Activated naive CD8-positive, alpha-beta T cell (primary cell): ENCODE measurements at regions not wholly inside any gene's neighbourhood (a gene's known extent, or its start where the extent isn't known, plus 50 kb on each side); places are given as distances from the start of the nearest gene placed in this dataset.
"Not testable (repeated sequence)": the region's sequence is repeated elsewhere in the genome, so short reads cannot be mapped to it uniquely, and the experiment has no call there.

Experiments
- H3K27ac Mint-ChIP-seq: one replicate; pipeline ENCODE4 v1.8.0; 2021; ENCODE audit warnings: mixed read lengths
- H3K27me3 Mint-ChIP-seq: one replicate; pipeline ENCODE4 v1.8.0; 2021; ENCODE audit warnings: mixed read lengths
- H3K36me3 Mint-ChIP-seq: one replicate; pipeline ENCODE4 v1.8.0; 2021; ENCODE audit warnings: mixed read lengths
- H3K4me1 Mint-ChIP-seq: one replicate; pipeline ENCODE4 v1.8.0; 2021; ENCODE audit warnings: low read depth, mixed read lengths
- H3K4me3 Mint-ChIP-seq: one replicate; pipeline ENCODE4 v1.8.0; 2021; ENCODE audit warnings: mild to moderate bottlenecking, mixed read lengths
- H3K9me3 Mint-ChIP-seq: one replicate; pipeline ENCODE4 v1.8.0; 2021; ENCODE audit warnings: low read depth, mixed read lengths

DNA sequence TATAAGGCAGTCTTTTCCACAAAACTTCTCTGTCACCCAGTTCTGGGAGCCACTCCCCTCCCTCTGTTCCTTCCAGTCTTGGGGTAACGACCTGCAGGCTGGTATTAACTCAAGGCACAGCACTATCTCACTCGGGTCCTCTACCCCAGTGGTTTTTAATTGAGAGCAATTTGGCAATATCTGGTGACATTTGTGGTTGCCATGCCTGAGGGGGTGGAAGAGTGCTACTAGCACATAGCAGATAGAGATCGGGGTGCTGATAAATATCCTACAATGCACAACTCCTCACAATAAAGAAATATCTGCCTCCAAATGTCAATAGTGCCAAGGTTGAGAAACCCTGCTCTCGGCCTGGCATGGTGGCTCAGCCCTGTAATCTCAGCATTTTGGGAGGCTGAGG is 117.7 kb upstream of the ABCC4 start:
- peaks cover 6% of the 10 kb centered on the region for H3K27me3 Mint-ChIP-seq
- no peaks in the 10 kb centered on the region for H3K36me3 Mint-ChIP-seq
- H3K4me1 Mint-ChIP-seq: no peaks in the 10 kb centered on the region
- no peak overlapping the region for H3K27ac Mint-ChIP-seq
- peaks cover 4% of the 10 kb centered on the region for H3K9me3 Mint-ChIP-seq
- no peak overlapping the region for H3K4me3 Mint-ChIP-seq

DNA sequence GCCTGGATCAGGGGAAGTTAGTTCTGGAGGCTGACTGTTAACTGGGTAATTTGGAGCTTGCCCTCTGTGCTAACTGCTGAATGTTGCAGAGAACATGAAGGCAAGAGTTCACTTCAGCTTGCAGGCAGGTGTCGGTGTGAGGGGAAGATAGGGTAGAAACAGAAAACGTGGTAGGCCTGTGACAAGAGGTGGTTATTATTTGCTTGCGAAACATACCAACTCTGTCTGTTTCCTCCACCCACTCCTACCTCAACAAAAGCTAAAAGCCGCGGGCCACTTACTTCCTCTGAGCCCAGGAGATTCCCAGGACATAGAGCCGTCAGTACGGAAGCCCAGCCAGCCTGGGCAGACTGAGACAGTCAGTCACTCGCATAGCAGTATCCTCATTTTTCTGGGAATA is 119.2 kb upstream of the ABCC4 start:
- Mint-ChIP-seq H3K9me3 (no peaks in the 10 kb centered on the region), H3K4me1 (no peaks in the 10 kb centered on the region), H3K4me3 (no peak overlapping the region)

DNA sequence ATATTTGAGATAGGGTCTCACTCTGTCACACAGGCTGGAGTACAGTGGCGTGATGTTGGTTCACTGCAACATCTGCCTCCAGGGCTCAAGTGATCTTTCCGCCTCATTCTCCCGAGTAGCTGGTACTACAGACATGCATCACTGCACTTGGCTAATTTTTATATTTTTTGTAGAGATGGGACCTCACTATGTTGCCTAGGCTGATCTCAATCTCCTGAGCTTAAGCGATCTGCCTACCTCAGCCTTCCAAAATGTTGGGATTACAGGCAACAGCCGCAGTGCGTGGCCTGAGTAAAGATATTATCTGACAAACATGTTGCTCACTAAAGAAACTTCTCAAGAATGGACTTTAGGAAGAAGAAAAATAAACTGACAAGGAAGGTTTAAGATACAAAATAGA is 125.4 kb upstream of the ABCC4 start:
- H3K4me1 Mint-ChIP-seq: no peaks in the 10 kb centered on the region
- H3K27ac Mint-ChIP-seq: no peak overlapping the region
- H3K9me3 Mint-ChIP-seq: no peaks in the 10 kb centered on the region
- no peak overlapping the region for H3K4me3 Mint-ChIP-seq
- H3K36me3 Mint-ChIP-seq: no peaks in the 10 kb centered on the region
- peaks cover 1% of the 10 kb centered on the region for H3K27me3 Mint-ChIP-seq

More for the DNA sequence above, 119.2 kb upstream of the ABCC4 start:
- H3K27me3 Mint-ChIP-seq: peaks cover 6% of the 10 kb centered on the region
- H3K27ac Mint-ChIP-seq: no peak overlapping the region
- H3K36me3 Mint-ChIP-seq: no peaks in the 10 kb centered on the region

DNA sequence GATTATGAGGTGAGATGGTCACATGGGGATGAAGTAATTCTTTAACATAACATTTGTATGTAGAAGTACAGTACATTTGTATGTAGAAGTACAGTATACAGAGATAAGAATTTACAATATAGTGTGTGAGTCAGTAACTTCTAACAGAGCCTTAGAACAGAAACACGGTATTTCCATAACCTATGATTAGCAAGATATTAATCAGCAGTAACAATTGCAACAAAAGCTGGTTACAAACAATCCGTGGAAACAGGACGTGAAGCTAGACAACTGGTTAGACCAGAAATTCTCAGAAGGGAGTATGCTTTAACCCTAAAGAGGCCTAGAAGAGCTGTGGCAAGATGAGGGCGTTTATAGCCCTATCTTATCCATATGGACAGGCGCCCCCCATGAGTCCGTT is 122.0 kb upstream of the CLDN10 start:
- H3K9me3 Mint-ChIP-seq, H3K27ac Mint-ChIP-seq, H3K27me3 Mint-ChIP-seq, H3K4me3 Mint-ChIP-seq, H3K4me1 Mint-ChIP-seq, H3K36me3 Mint-ChIP-seq: not testable (repeated sequence)

DNA sequence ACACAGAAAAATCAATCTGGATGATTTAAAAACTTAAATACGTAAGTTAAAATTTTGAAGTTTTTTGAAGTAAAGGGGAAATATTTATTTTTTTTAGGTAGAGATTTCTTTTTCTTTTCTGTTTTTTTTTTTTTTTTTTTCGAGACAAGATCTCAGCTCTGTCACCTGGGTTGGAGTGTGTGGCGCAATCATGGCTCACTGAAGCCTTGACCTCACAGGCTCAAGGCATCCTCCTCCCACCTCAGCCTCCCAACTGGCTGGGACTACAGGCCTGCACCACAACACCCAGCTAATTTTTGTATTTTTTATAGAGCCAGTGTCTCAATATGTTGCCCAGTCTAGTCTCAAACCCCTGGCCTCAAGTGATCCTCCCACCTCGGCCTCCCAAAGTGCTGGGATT is 120.4 kb upstream of the CLDN10 start:
- Mint-ChIP-seq H3K27me3 (peaks cover 1% of the 10 kb centered on the region), H3K27ac (no peak overlapping the region), H3K36me3 (no peaks in the 10 kb centered on the region), H3K4me3 (no peak overlapping the region), H3K9me3 (no peaks in the 10 kb centered on the region), H3K4me1 (no peaks in the 10 kb centered on the region)

DNA sequence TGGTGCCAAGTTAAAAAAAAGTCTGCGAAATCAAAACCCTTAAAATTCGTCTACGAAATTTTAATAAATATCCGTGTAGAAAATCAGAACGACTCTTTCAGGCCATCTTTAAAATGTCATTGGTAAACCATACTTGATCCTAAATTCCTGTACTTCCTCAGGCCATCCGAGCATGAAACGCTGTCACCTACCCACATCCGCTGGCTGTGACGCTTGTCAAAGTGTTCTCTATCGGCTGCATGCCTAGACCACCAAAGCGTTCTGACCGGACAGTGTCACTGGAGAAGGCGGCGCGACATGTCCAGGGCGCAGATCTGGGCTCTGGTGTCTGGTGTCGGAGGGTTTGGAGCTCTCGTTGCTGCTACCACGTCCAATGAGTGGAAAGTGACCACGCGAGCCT is 119.0 kb upstream of the CLDN10 start:
- H3K4me3 Mint-ChIP-seq: no peak overlapping the region
- no peaks in the 10 kb centered on the region for H3K27me3 Mint-ChIP-seq
- no peak overlapping the region for H3K27ac Mint-ChIP-seq
- H3K9me3 Mint-ChIP-seq: no peaks in the 10 kb centered on the region
- H3K36me3 Mint-ChIP-seq: no peaks in the 10 kb centered on the region
- H3K4me1 Mint-ChIP-seq: no peaks in the 10 kb centered on the region

DNA sequence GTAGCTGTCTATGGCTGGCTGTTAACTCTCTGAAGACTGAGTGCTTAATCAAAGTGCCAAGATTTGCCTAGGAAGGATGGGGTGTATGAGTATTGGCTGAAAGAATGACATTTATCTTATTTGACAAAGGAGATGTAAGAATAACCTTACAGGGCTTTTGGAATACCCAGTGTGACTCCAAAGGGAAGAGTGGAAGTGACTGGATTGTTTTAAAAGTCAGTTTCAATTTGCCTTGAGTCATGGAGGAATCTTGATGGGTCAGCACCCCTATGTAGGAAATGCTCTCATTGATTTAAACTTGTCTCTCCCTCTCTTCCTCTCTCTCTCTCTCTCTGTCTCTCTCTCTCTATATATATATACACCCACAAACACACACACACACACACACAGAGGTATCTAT is 118.4 kb upstream of the CLDN10 start:
- no peaks in the 10 kb centered on the region for H3K27me3 Mint-ChIP-seq
- no peaks in the 10 kb centered on the region for H3K9me3 Mint-ChIP-seq
- H3K36me3 Mint-ChIP-seq: no peaks in the 10 kb centered on the region
- no peak overlapping the region for H3K27ac Mint-ChIP-seq
- H3K4me3 Mint-ChIP-seq: no peak overlapping the region
- no peaks in the 10 kb centered on the region for H3K4me1 Mint-ChIP-seq

DNA sequence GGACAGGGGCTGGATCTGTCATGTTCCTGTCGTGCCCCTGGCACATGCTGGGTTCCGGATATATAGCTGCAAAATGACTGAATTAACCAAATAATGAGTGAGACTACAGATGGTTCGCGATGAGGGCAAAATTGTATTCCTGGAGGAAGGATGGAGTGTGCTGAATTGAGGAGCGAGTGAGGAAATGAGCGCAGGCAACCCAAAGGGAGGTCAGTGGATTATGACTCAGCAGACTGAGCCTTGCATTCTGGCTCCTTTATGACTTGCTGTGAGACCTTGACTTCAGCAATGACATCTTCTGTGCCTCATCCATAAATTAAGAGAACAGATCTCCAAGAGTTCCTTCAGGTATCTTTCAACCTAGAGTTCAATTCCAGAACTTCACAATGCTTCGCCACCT is 115.0 kb upstream of the CLDN10 start:
- Mint-ChIP-seq H3K27me3 (peaks cover 2% of the 10 kb centered on the region), H3K36me3 (no peaks in the 10 kb centered on the region), H3K4me1 (no peaks in the 10 kb centered on the region), H3K4me3 (no peak overlapping the region), H3K27ac (no peak overlapping the region), H3K9me3 (no peaks in the 10 kb centered on the region)

DNA sequence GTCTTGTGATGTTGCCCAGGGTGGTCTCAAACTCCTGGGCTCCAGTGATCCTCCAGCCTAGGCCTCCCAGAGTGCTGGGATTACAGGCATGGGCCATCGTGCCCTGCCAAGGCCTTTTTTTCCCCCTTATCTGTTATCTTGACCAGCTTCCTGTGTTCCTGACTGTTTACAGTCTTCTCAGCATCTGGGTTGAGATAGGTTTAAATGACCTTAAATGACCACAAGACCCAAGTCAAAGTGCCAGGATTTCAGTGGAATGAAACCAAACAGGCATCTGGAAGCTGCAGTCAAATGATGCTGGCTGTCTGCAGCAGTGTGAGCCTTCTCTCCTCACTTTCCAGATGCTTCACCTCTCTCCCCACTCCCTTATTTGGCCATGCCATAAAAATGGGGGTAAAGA is 114.2 kb upstream of the CLDN10 start:
- H3K27me3 Mint-ChIP-seq: peaks cover 2% of the 10 kb centered on the region
- no peaks in the 10 kb centered on the region for H3K4me1 Mint-ChIP-seq
- H3K36me3 Mint-ChIP-seq: no peaks in the 10 kb centered on the region
- H3K27ac Mint-ChIP-seq: no peak overlapping the region
- H3K9me3 Mint-ChIP-seq: no peaks in the 10 kb centered on the region
- no peak overlapping the region for H3K4me3 Mint-ChIP-seq

DNA sequence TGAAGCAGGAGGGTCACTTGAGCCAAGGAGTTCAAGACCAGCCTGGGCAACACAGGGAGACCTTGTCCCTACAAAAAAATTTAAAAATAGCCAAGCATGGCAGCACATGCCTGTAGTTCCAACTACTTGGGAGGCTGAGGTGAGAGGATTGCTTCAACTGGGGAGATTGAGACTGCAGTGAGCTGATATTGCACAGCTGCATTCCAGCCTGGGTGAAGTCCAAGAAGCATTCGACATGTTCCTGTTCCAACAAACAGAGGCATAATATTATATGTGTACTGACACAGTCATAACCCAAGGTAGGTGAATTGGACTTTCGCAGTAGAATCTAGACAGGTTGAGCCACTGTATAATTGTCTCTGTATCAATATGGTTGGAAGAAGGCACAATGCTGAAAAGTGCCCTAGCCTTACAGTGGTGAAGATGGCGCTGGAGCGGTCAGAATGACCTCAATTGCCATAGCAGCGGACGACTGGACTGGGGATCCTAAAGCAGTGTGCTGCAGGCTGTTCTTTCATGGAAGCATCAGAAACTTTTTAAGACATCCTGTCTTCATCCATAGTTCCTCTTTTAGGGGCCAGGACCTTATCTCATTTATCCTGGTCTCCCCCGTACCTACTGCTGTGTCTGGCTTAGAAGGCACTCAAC is 112.0 kb upstream of the CLDN10 start:
- Mint-ChIP-seq H3K27ac (no peak overlapping the region), H3K4me3 (no peak overlapping the region), H3K36me3 (no peaks in the 10 kb centered on the region), H3K4me1 (no peaks in the 10 kb centered on the region), H3K9me3 (no peaks in the 10 kb centered on the region), H3K27me3 (peaks cover 4% of the 10 kb centered on the region)

DNA sequence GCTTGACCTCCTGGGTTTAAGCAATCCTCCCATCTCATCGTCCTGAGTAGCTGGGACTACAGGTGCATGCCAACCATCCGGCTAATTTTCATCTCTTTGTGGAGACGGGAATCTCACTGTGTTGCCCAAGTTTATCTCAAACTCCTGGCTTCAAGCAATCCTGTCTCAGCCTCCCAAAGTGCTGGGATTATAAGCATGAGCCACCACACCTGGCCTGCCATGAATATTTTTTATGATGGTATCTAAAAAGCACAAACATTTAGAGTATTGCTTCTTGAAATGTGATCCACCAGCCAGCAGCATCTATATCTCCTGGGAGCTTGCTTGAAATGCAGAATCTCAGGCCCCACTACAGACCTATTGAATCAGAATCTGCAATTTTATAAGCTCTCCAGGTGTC is 111.2 kb upstream of the CLDN10 start:
- H3K36me3 Mint-ChIP-seq: no peaks in the 10 kb centered on the region
- peaks cover 4% of the 10 kb centered on the region for H3K27me3 Mint-ChIP-seq
- H3K4me1 Mint-ChIP-seq: no peaks in the 10 kb centered on the region
- no peaks in the 10 kb centered on the region for H3K9me3 Mint-ChIP-seq
- H3K4me3 Mint-ChIP-seq: no peak overlapping the region
- no peak overlapping the region for H3K27ac Mint-ChIP-seq

DNA sequence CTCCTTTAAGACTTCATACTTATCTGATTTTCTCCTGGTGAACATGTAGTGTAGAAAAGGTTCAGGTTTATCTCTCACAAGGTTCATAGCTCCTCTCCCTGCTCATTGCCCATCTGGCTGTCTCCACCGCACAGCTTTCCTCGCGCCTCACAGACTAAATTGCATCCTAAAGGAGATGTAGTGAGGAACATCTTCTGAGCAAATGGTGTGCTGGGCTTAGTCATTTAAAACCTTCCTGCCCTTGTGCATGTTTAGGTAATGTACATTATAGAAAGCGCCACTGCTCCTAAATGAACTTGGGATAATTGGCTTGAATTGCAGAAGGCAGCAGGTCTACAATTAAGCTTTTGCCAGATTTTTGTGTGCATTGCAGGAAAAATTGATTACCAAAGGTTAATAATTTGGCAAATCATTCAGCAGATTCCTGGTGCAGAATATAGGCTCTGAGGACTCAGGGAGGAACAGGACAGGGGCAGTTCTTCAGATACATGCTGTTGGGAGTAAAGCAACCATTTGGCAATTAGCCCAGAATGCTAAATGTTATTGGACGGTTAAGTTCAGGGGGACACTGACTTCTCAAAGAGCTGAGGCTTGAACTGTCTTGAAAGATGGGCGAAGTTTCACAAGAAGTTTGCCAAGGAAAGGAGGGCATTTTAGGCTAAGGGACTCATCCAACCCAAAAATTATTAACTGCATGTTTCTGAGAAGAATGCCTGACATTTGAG is 108.4 kb upstream of the CLDN10 start:
- peaks cover 5% of the 10 kb centered on the region for H3K4me1 Mint-ChIP-seq
- H3K27ac Mint-ChIP-seq: no peak overlapping the region
- H3K36me3 Mint-ChIP-seq: no peaks in the 10 kb centered on the region
- H3K27me3 Mint-ChIP-seq: peaks cover 7% of the 10 kb centered on the region
- H3K9me3 Mint-ChIP-seq: no peaks in the 10 kb centered on the region
- no peak overlapping the region for H3K4me3 Mint-ChIP-seq

DNA sequence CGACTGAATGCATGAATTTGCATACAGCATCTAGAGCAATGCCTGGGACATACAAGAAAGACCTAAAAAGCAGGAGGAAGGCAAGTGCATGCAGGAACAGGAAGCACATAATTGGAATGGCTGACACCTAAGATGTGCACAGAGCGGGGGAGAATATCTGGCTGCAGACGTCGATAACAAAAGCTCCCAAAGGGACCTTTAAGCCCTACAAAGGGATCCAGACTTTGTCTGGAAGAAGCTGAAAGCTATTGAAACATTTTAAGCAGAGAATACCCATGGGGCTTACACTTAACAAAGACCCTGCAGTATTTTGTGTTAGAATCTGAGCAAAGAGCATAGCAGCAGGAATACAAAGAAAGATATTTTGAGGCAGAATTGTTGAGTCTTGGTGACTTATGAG is 107.4 kb upstream of the CLDN10 start:
- Mint-ChIP-seq H3K27ac (no peak overlapping the region), H3K9me3 (no peaks in the 10 kb centered on the region), H3K4me3 (no peak overlapping the region), H3K36me3 (no peaks in the 10 kb centered on the region), H3K4me1 (peaks cover 5% of the 10 kb centered on the region), H3K27me3 (peaks cover 7% of the 10 kb centered on the region)

DNA sequence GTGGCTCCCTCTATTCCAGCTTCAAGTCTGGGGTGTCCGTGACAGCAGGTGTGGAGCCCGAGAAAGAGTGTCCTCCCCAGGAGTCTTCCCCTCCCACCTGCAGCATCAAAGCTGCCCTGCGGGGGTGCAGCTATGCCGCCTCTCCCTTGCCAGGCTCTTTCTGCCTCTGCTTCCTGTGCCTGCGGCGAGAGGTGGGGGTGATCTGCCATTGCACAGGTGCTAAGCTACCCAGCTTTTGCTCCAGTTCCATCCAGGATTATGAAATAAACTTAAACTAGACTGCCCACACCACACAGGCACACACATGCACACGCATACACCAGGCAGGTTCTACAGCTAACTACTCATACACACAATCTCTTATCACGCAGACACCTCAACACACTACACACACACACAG is 104.7 kb upstream of the CLDN10 start:
- peaks cover 11% of the 10 kb centered on the region for H3K27me3 Mint-ChIP-seq
- H3K36me3 Mint-ChIP-seq: no peaks in the 10 kb centered on the region
- no peak overlapping the region for H3K4me3 Mint-ChIP-seq
- peaks cover 5% of the 10 kb centered on the region for H3K4me1 Mint-ChIP-seq
- no peaks in the 10 kb centered on the region for H3K9me3 Mint-ChIP-seq
- H3K27ac Mint-ChIP-seq: no peak overlapping the region

DNA sequence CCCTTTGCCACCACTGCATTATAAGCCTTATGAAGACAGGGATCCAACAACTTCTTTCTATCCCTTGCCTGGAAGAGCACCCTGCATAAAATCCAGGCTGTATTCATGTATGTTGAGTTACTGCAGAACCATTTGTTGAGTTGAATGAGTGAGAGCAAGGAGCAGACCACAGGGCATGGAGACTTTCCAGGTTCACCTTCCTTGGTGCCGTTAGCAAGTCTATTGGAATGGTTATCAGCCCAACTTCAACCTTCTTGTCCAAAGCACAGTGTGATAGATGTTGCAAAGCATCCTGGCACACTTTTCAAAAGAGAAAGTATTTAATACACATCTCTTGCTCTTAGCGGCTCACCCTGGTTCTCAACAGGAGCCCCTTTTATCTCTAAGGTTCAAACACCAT is 100.9 kb upstream of the CLDN10 start:
- peaks cover 10% of the 10 kb centered on the region for H3K27me3 Mint-ChIP-seq

DNA sequence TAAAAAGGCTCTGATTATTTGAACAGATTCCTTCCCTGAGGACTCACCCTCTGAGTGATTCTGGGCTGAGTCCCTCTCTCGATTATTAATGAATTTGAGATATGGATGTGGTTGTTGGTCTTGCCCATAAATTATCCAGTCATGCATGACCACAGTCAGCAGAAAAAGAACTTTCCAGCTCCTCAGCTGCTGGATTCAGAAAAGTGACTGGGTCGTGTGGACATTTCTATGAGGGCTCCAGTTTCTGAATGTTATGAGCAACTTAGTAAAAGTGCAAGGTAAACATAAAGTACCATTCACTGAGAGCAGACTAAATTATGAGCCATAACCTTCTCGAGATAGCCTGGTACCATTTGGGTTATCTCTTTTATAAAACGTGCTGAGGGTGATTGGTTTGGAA is 100.1 kb upstream of the CLDN10 start:
- Mint-ChIP-seq H3K27ac (no peak overlapping the region), H3K4me3 (no peak overlapping the region), H3K9me3 (no peaks in the 10 kb centered on the region), H3K4me1 (peaks cover 18% of the 10 kb centered on the region), H3K36me3 (no peaks in the 10 kb centered on the region), H3K27me3 (peaks cover 10% of the 10 kb centered on the region)

More for the DNA sequence above, 100.9 kb upstream of the CLDN10 start:
- H3K9me3 Mint-ChIP-seq: no peaks in the 10 kb centered on the region
- no peaks in the 10 kb centered on the region for H3K36me3 Mint-ChIP-seq
- peaks cover 11% of the 10 kb centered on the region for H3K4me1 Mint-ChIP-seq
- H3K27ac Mint-ChIP-seq: no peak overlapping the region
- H3K4me3 Mint-ChIP-seq: no peak overlapping the region
